SK-N-MC (cell line): ENCODE measurements at regions not wholly inside any gene's neighbourhood (a gene's known extent, or its start where the extent isn't known, plus 50 kb on each side); places are given as distances from the start of the nearest gene placed in this dataset.

Experiments used
- DNase-seq: peaks from one replicate; pipeline ENCODE4 v3.0.0-alpha.2; 2011; ENCODE audit warnings: low read depth, low spot score
- H3K27ac ChIP-seq: fragments of 200-600 bp; sonication (generic); 2 replicates; pipeline ENCODE4 v1.5.1; 2016; ENCODE audit warnings: mixed run types
- H3K36me3 ChIP-seq: fragments of 200-600 bp; sonication (generic); 2 replicates; pipeline ENCODE4 v1.6.1; 2017; ENCODE audit warnings: antibody characterized with exemption, low read length, mixed read lengths; ENCODE audit not compliant: insufficient read depth
- H3K4me3 ChIP-seq: fragments of 200-600 bp; sonication (generic); 2 replicates; pipeline ENCODE4 v1.5.1; 2016
- H3K9ac ChIP-seq: fragments of 200-600 bp; sonication (generic); 2 replicates; pipeline ENCODE4 v1.8.0; 2017; ENCODE audit warnings: mixed run types, mixed read lengths; ENCODE audit not compliant: insufficient read length
- H3K9me3 ChIP-seq: fragments of 200-600 bp; sonication (generic); 2 replicates; pipeline ENCODE4 v1.6.1; 2017; ENCODE audit warnings: low read depth, mild to moderate bottlenecking, antibody characterized with exemption, low read length, moderate library complexity, mixed read lengths
- EZH2 ChIP-seq: fragments of 200-600 bp; sonication (generic); IDR thresholded peaks from one replicate; pipeline ENCODE4 v1.6.1; 2017; ENCODE audit warnings: antibody characterized with exemption
- FOXP2 ChIP-seq: optimal IDR thresholded peaks from 2 replicates; pipeline ENCODE3; 2011; ENCODE audit warnings: mild to moderate bottlenecking, moderate library complexity; ENCODE audit not compliant: insufficient read depth; ENCODE audit errors: extremely low read length, control extremely low read depth
- POLR2AphosphoS5 ChIP-seq: IDR thresholded peaks from 2 replicates; pipeline ENCODE4 v1.6.1; 2012; ENCODE audit warnings: mild to moderate bottlenecking, low read depth, low read length, borderline replicate concordance

DNA sequence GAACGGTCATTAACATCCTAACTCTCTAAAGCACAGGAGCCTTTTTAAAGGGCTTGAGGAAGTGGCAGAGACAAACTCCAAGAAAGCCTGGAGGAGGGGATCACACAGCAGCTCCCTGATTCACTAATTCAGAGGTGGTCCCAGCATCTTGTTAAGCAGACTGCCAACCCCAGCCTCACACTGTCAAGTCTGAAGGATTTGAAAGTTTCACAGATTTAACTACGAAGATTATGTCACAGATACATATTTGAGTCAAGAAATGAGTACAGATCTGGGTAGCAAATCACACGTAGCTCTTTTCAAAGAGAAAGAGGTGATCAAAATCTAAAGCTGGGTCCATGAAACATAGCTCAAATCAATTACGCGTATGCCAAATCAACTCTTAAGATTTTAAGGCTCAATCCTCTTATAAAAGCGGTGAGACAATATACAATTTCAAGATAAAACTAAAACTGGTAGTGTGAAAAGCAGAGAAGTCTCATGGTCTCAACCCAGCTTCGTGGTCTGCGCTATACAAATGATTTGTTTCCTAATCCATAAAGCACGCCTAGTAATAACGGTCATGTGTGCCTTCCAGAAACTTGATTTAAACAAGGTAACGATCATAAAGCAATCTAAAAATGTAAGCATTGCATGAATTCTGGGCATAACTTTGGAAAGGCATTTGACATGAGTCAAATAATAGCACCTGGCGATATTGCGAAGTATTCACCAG, 229.9 kb upstream of the MKLN1 start:
- Histone ChIP-seq H3K9me3 (no peaks in the 10 kb centered on the region), H3K27ac (no peak overlapping the region; the same call in 1 of the 2 replicates), H3K36me3 (peaks cover 5% of the 10 kb centered on the region; the same call in 1 of the 2 replicates), H3K9ac (no peak overlapping the region), H3K4me3 (no peak overlapping the region)
- no peak for DNase-seq
- TF ChIP-seq FOXP2 (no peak), EZH2 (no peak)

DNA sequence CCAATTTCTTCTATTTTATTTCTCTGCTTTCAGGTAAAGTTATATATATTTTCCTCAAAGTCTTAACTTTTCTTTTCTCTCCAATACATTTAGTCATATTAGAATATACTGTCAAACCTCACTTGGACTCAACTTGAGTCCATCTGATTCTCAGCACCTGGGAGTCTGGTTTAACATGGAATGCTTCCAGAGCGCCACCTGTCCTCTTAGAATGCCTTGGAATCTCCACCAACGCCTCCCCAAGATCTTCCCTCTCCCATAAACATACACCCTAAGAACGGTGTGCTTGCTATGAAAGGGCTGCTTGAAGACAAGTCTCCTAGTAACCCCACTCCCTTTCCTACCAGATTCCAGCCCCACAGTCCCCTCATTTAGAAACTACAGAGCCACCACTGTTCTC, 229.1 kb upstream of the MKLN1 start:
- no peak overlapping the region for H3K9ac ChIP-seq
- peaks cover 5% of the 10 kb centered on the region; the same call in 1 of the 2 replicates for H3K36me3 ChIP-seq
- TF ChIP-seq POLR2AphosphoS5 (no peak), FOXP2 (no peak), EZH2 (no peak)

DNA sequence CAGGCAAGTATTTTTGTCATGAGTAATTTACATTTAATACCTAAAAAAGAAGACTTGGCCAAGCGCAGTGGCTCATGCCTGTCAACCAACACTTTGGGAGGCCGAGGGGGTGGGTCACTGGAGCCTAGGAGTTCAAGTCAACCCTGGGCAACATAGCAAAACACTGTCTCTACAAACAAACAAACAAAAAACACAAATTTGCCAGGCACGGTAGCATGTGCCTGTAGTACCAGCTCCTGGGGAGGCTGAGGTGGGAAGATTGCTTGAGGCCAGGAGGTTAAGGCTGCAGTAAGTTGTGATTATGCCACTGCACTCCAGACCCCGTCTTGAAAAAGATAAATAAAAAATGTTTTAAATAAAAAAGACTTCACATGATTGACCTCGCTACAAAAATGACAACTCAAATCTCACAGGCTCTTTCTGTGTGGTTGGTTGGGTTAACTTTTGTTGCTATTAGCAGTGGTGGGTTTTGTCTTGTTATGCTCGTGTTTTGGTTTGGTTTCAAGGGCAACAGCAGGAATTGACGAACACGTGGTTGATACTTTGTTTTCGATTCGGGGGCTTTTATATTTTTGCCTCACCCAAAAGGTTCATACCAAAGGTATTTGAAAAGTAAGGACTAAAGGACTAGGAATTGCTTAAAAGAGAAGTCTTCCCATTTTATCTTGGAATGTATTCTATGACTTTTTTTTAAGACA, 227.2 kb upstream of the MKLN1 start:
- Histone ChIP-seq H3K36me3 (peaks cover 5% of the 10 kb centered on the region; the same call in 1 of the 2 replicates), H3K9ac (no peak overlapping the region), H3K27ac (no peak overlapping the region), H3K9me3 (no peaks in the 10 kb centered on the region), H3K4me3 (no peak overlapping the region)
- TF ChIP-seq EZH2 (no peak), FOXP2 (no peak), POLR2AphosphoS5 (no peak)
- no peak for DNase-seq

More for the DNA sequence above, 229.1 kb upstream of the MKLN1 start:
- no peak for DNase-seq
- Histone ChIP-seq H3K27ac (no peak overlapping the region), H3K9me3 (no peaks in the 10 kb centered on the region), H3K4me3 (no peak overlapping the region)

GRCh38 chr7:131103997-131104396, 223.7 kb upstream of the MKLN1 start:
- H3K27ac ChIP-seq: peak overlapping the region; percentile 37; the same call in 1 of the 2 replicates
- H3K9ac ChIP-seq: peak overlapping the region; percentile 45
- H3K4me3 ChIP-seq: peak overlapping the region; percentile 74
- no peak for DNase-seq
- TF ChIP-seq FOXP2 (no peak), POLR2AphosphoS5 (no peak), EZH2 (no peak)
- peaks cover 5% of the 10 kb centered on the region; the same call in 1 of the 2 replicates for H3K36me3 ChIP-seq
- H3K9me3 ChIP-seq: no peaks in the 10 kb centered on the region

- peak overlapping the region; percentile 45 for H3K9ac ChIP-seq
- TF ChIP-seq EZH2 (no peak), FOXP2 (peak; percentile 25)
- H3K36me3 ChIP-seq: peaks cover 5% of the 10 kb centered on the region; the same call in 1 of the 2 replicates
- no peaks in the 10 kb centered on the region for H3K9me3 ChIP-seq
- H3K27ac ChIP-seq: peak overlapping the region; percentile 37; the same call in 1 of the 2 replicates
- H3K4me3 ChIP-seq: peak overlapping the region; percentile 74
- no peak for DNase-seq
Measured at GRCh38 chr7:131104596-131105293, 222.9 kb upstream of the MKLN1 start.

DNA sequence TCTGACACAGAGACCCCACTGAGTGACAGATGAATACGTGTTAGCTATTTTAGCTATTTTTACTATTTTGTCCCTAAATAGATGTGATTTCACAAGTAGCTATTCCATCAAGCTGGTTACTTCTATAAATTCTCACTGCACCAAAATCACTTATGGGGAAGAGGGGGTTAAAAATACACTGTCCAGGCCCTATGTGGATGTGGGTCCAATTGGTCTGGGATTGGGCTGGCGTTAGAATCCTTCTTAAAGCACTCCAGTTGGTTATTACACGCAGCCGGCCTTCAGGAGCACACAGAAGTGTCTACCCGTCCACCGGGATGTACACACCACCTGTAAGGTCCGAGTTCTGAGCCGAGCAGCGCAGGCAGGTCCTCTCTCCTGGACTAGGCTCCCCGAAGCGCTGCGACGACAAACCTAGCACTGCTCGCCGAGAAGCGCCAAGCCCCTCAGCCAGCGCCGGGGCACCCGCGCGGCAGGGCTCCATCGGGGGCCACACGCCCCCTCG, 222.3 kb upstream of the MKLN1 start:
- DNase-seq: no peak

GRCh38 chr7:131105799-131106680, 221.6 kb upstream of the MKLN1 start:
- Histone ChIP-seq H3K9me3 (no peaks in the 10 kb centered on the region), H3K9ac (peak overlapping the region; percentile 16), H3K4me3 (peak overlapping the region; percentile 90), H3K36me3 (no peaks in the 10 kb centered on the region; the same call in 1 of the 2 replicates), H3K27ac (no peak overlapping the region)
- DNase-seq: no peak
- TF ChIP-seq POLR2AphosphoS5 (no peak; the same call in 1 of the 2 replicates), FOXP2 (no peak), EZH2 (no peak)

More for the DNA sequence above, 222.3 kb upstream of the MKLN1 start:
- Histone ChIP-seq H3K9ac (no peak overlapping the region), H3K9me3 (no peaks in the 10 kb centered on the region), H3K4me3 (peak overlapping the region; percentile 74), H3K27ac (no peak overlapping the region), H3K36me3 (peaks cover under 1% of the 10 kb centered on the region; the same call in 1 of the 2 replicates)
- TF ChIP-seq EZH2 (no peak), FOXP2 (no peak), POLR2AphosphoS5 (no peak)
